HCT116 (cell line): ENCODE measurements at regions not wholly inside any gene's neighbourhood (a gene's known extent, or its start where the extent isn't known, plus 50 kb on each side); places are given as distances from the start of the nearest gene placed in this dataset.
"Not testable (repeated sequence)": the region's sequence is repeated elsewhere in the genome, so short reads cannot be mapped to it uniquely, and the experiment has no call there.

Experiments used
- ATAC-seq: fragments of 200-7000 bp; cut with Tn5 transposase; 2 replicates; pipeline ENCODE4 v1.9.1; 2020; ENCODE audit warnings: mild to moderate bottlenecking, moderate library complexity
- BruUV-seq: library from RNA; stranded (reverse); fragments of 400-500 nt; replicated peaks from 2 replicates; lab custom pipeline; 2021; lab: Mats Ljungman, UMichigan
- CTCF ChIA-PET: fragments of 300-600 bp; sonication (Branson Sonifier 250); formaldehyde crosslinking; loops from one replicate; lab custom pipeline; 2021; ENCODE audit warnings: antibody characterized with exemption; lab: Charles Lee
- POLR2A ChIA-PET: fragments of 300-600, 350-600 bp; sonication (Branson Sonifier 250); formaldehyde crosslinking; loops from one replicate; lab custom pipeline; 2021; ENCODE audit warnings: antibody characterized with exemption; lab: Charles Lee
- RAD21 ChIA-PET, 2 experiments: fragments of 300-600 bp; sonication (Branson Sonifier 250); formaldehyde crosslinking; loops; one replicate each; lab custom pipeline; 2023; ENCODE audit warnings: low total read pairs in 2 of 2; ENCODE audit not compliant: uncharacterized antibody in 2 of 2, unreplicated experiment in 2 of 2, low non-redundant PET in 1 of 2; lab: Charles Lee
- DNase-seq: peaks from one replicate; pipeline ENCODE4 v3.0.0-alpha.2; 2010; ENCODE audit warnings: low read depth, low spot score
- H2AFZ ChIP-seq: fragments of 200-600 bp; shearing (Covaris generic), sonication (generic); 2 replicates; pipeline ENCODE4 v1.6.1; 2017; ENCODE audit warnings: low read depth, mixed run types, mixed read lengths, antibody characterized with exemption, low read length; ENCODE audit not compliant: poor library complexity, severe bottlenecking
- H3K27ac ChIP-seq: 2 replicates; pipeline ENCODE4 v1.5.1; 2012; ENCODE audit warnings: low read depth, low read length
- H3K27me3 ChIP-seq: fragments of 200-600 bp; sonication (generic); 2 replicates; pipeline ENCODE4 v1.6.1; 2016; ENCODE audit warnings: mixed run types, low read length, mixed read lengths; ENCODE audit not compliant: insufficient read depth
- H3K36me3 ChIP-seq, 2 experiments: fragments of 200-500 bp in 1 of 2; fragments of 200-600 bp in 1 of 2; sonication (Bioruptor generic) in 1 of 2; sonication (generic) in 1 of 2; 2 replicates each; pipeline versions ENCODE4 v1.5.1 to v1.6.1; 2014 to 2016; ENCODE audit warnings: low read length in 2 of 2, inconsistent platforms in 1 of 2, mixed read lengths in 1 of 2, mixed run types in 1 of 2; ENCODE audit not compliant: insufficient read depth in 2 of 2, control insufficient read depth in 1 of 2
- H3K4me1 ChIP-seq, 2 experiments: fragments of 200-600 bp in 1 of 2; sonication (generic) in 1 of 2; 2 replicates each; pipeline versions ENCODE4 v1.5.1 to v1.6.1; 2012 to 2017; ENCODE audit warnings: low read length in 2 of 2, inconsistent platforms in 1 of 2, mild to moderate bottlenecking in 1 of 2, mixed read lengths in 1 of 2, mixed run types in 1 of 2, moderate library complexity in 1 of 2; ENCODE audit not compliant: insufficient read depth in 2 of 2, control insufficient read depth in 1 of 2
- H3K4me2 ChIP-seq: fragments of 200-600 bp; sonication (generic); 2 replicates; pipeline ENCODE4 v1.6.1; 2017; ENCODE audit warnings: mixed run types, low read length, mixed read lengths
- H3K4me3 ChIP-seq, 2 experiments: fragments of 200-600 bp in 1 of 2; sonication (generic) in 1 of 2; replicated peaks in 1 of 2; 2 replicates each; pipeline ENCODE4 v1.5.1; 2011 to 2016; ENCODE audit warnings: low read length in 2 of 2, control low read depth in 1 of 2, low read depth in 1 of 2, mild to moderate bottlenecking in 1 of 2, mixed read lengths in 1 of 2, mixed run types in 1 of 2
- H3K79me2 ChIP-seq: fragments of 200-600 bp; sonication (generic); 2 replicates; pipeline ENCODE4 v1.6.1; 2017; ENCODE audit warnings: mild to moderate bottlenecking, mixed run types, low read length, moderate library complexity, mixed read lengths; ENCODE audit not compliant: insufficient read depth
- H3K9ac ChIP-seq: fragments of 200-600 bp; sonication (generic); 2 replicates; pipeline ENCODE4 v1.6.1; 2016; ENCODE audit warnings: low read length, mixed read lengths
- H3K9me2 ChIP-seq: fragments of 200-600 bp; sonication (generic), shearing (Covaris generic); 2 replicates; pipeline ENCODE4 v1.6.1; 2017; ENCODE audit warnings: mixed run types, mild to moderate bottlenecking, moderate library complexity; ENCODE audit not compliant: insufficient read depth
- H3K9me3 ChIP-seq, 2 experiments: fragments of 200-500 bp in 1 of 2; fragments of 200-600 bp in 1 of 2; sonication (Bioruptor generic) in 1 of 2; sonication (generic) in 1 of 2; 2 replicates each; pipeline ENCODE4 v1.6.1; 2014 to 2017; ENCODE audit warnings: low read length in 2 of 2, mixed read lengths in 2 of 2, inconsistent platforms in 1 of 2, low read depth in 1 of 2, mild to moderate bottlenecking in 1 of 2, mixed run types in 1 of 2, moderate library complexity in 1 of 2; ENCODE audit not compliant: control insufficient read depth in 1 of 2, insufficient read depth in 1 of 2
- H4K20me1 ChIP-seq: fragments of 200-600 bp; sonication (generic), shearing (Covaris generic); 2 replicates; pipeline ENCODE4 v1.6.1; 2017; ENCODE audit warnings: mixed run types, mild to moderate bottlenecking, moderate library complexity; ENCODE audit not compliant: insufficient read depth
- CBX3 ChIP-seq: IDR thresholded peaks from 2 replicates; pipeline ENCODE4 v1.6.1; 2012; ENCODE audit warnings: low read depth
- CEBPB ChIP-seq: IDR thresholded peaks from 2 replicates; pipeline ENCODE4 v1.6.1; 2012; ENCODE audit warnings: low read depth
- EGR1 ChIP-seq: IDR thresholded peaks from 2 replicates; pipeline ENCODE4 v1.6.1; 2012; ENCODE audit warnings: low read depth
- ELF1 ChIP-seq: IDR thresholded peaks from 2 replicates; pipeline ENCODE4 v1.6.1; 2012; ENCODE audit warnings: low read depth, borderline replicate concordance
- EZH2 ChIP-seq: fragments of 200-600 bp; sonication (generic); IDR thresholded peaks from 2 replicates; pipeline ENCODE4 v1.6.1; 2017; ENCODE audit warnings: antibody characterized with exemption, mixed run types
- EZH2phosphoT487 ChIP-seq: fragments of 200-600 bp; IDR thresholded peaks from 2 replicates; pipeline ENCODE4 v1.6.1; 2018; ENCODE audit warnings: antibody characterized with exemption, borderline replicate concordance
- JUND ChIP-seq: IDR thresholded peaks from 2 replicates; pipeline ENCODE4 v1.6.1; 2012
- POLR2A ChIP-seq: IDR thresholded peaks from 2 replicates; pipeline ENCODE4 v1.7.0; 2011; ENCODE audit warnings: borderline replicate concordance; ENCODE audit not compliant: insufficient read depth, insufficient read length; ENCODE audit errors: extremely low read depth
- POLR2AphosphoS5 ChIP-seq: IDR thresholded peaks from 2 replicates; pipeline ENCODE4 v1.6.1; 2011; ENCODE audit warnings: mild to moderate bottlenecking, low read depth, low read length, moderate library complexity
- RAD21 ChIP-seq: IDR thresholded peaks from 2 replicates; pipeline ENCODE4 v1.6.1; 2012; ENCODE audit warnings: low read depth, mild to moderate bottlenecking
- SIN3A ChIP-seq: IDR thresholded peaks from 2 replicates; pipeline ENCODE4 v1.6.1; 2012; ENCODE audit warnings: low read depth
- SRF ChIP-seq: IDR thresholded peaks from 2 replicates; pipeline ENCODE4 v1.6.1; 2012; ENCODE audit warnings: low read depth
- TCF7L2 ChIP-seq: IDR thresholded peaks from 2 replicates; pipeline ENCODE4 v1.7.0; 2011; ENCODE audit warnings: borderline replicate concordance, inconsistent platforms; ENCODE audit not compliant: insufficient read depth, insufficient read length; ENCODE audit errors: extremely low read depth
- ZFX ChIP-seq: fragments of 450-650 bp; IDR thresholded peaks from 2 replicates; pipeline ENCODE4 v1.6.1; 2017
- intact Hi-C: fragments of 100-400 bp; cut with micrococcal nuclease; formaldehyde crosslinking; loops from 2 replicates; pipeline ENCODE4 v1.10.0; 2022
- TF ChIP-seq, protein P1 (sequence below): IDR thresholded peaks from 2 replicates; pipeline ENCODE4 v1.6.1; 2012
- TF ChIP-seq, protein P2 (sequence below): IDR thresholded peaks from 2 replicates; pipeline ENCODE4 v1.6.1; 2012
- TF ChIP-seq, protein P3 (sequence below): IDR thresholded peaks from 2 replicates; pipeline ENCODE4 v1.6.1; 2011; ENCODE audit warnings: mild to moderate bottlenecking, low read length, moderate library complexity; ENCODE audit not compliant: insufficient replicate concordance; ENCODE audit errors: extremely low read depth
- TF ChIP-seq, protein P4 (sequence below), 3 experiments: fragments of 200-600 bp in 1 of 3; sonication (generic) in 1 of 3; IDR thresholded peaks in 2 of 3; conservative IDR thresholded peaks in 1 of 3; 2 replicates each; pipeline ENCODE4 v1.5.1; 2012 to 2017; ENCODE audit warnings: low read depth in 2 of 3, low read length in 2 of 3, antibody characterized with exemption in 1 of 3, borderline replicate concordance in 1 of 3, control low read depth in 1 of 3, mild to moderate bottlenecking in 1 of 3, mixed read lengths in 1 of 3, mixed run types in 1 of 3, moderate library complexity in 1 of 3; ENCODE audit not compliant: insufficient read depth in 1 of 3

DNA sequence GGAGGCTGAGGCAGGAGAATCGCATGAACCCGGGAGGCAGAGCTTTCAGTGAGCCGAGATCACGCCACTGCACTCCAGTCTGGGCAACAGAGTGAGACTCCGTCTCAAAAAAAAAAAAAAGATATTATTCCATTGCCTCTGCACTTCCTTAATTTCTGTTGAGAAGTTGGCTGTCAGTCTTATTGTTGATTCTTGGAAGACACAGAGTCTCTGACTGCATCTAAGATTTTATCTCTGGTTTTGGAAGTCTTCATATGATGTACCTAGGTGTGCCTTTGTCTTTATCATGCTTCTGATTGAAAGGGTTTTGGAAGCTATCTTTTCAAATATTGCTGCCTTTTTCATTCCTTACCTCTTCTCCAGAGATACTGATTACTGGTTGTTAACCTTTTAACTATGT lies 160.4 kb downstream of the NPIPB11 start:
- H3K36me3 ChIP-seq, DNase-seq, ATAC-seq, H3K9me2 ChIP-seq, H2AFZ ChIP-seq, H3K79me2 ChIP-seq, H3K4me1 ChIP-seq, H3K9ac ChIP-seq, H3K9me3 ChIP-seq, H3K4me2 ChIP-seq, H3K27ac ChIP-seq, CTCF ChIA-PET, BruUV-seq, H4K20me1 ChIP-seq, intact Hi-C loops, H3K27me3 ChIP-seq, H3K4me3 ChIP-seq, POLR2A ChIA-PET, RAD21 ChIA-PET: not testable (repeated sequence)

DNA sequence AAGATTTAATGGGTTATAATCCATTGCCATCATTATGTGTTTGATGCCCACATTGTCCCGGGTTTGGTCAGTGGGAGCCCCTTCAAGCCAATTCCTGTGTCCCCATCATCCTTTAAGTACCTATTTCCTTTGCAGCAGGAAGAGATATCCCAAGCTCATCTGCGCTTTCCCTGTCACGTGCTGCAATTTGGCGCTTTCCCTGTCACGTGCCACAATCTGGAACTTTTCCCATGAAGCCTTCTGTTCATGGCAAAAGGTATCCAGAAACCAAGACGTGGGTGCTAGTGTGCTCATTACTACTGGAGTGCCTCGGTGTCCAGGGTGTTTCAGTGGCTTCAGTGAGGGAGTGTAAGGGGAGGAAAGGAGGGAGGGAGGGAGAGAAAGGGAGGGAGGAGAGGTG lies 168.5 kb downstream of the NPIPB11 start:
- Histone ChIP-seq H3K27ac (no peak overlapping the region), H3K27me3 (no peaks in the 10 kb centered on the region), H3K9me3 (no peaks in the 10 kb centered on the region), H3K79me2 (no peaks in the 10 kb centered on the region), H3K36me3 (no peaks in the 10 kb centered on the region), H3K4me3 (no peak overlapping the region), H3K9me2 (no peaks in the 10 kb centered on the region), H3K4me2 (no peak overlapping the region), H3K9ac (no peak overlapping the region), H3K4me1 (no peaks in the 10 kb centered on the region), H2AFZ (no peak overlapping the region), H4K20me1 (no peaks in the 10 kb centered on the region)
- ATAC-seq (no peak), DNase-seq (no peak)
- TF ChIP-seq, protein P1, sequence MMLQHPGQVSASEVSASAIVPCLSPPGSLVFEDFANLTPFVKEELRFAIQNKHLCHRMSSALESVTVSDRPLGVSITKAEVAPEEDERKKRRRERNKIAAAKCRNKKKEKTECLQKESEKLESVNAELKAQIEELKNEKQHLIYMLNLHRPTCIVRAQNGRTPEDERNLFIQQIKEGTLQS = no peak
- no peak for TF ChIP-seq ZFX
- TF ChIP-seq, protein P2, sequence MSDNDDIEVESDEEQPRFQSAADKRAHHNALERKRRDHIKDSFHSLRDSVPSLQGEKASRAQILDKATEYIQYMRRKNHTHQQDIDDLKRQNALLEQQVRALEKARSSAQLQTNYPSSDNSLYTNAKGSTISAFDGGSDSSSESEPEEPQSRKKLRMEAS = no peak
- TF ChIP-seq CEBPB = no peak
- TF ChIP-seq, protein P3, sequence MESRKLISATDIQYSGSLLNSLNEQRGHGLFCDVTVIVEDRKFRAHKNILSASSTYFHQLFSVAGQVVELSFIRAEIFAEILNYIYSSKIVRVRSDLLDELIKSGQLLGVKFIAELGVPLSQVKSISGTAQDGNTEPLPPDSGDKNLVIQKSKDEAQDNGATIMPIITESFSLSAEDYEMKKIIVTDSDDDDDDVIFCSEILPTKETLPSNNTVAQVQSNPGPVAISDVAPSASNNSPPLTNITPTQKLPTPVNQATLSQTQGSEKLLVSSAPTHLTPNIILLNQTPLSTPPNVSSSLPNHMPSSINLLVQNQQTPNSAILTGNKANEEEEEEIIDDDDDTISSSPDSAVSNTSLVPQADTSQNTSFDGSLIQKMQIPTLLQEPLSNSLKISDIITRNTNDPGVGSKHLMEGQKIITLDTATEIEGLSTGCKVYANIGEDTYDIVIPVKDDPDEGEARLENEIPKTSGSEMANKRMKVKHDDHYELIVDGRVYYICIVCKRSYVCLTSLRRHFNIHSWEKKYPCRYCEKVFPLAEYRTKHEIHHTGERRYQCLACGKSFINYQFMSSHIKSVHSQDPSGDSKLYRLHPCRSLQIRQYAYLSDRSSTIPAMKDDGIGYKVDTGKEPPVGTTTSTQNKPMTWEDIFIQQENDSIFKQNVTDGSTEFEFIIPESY = no peak
- TF ChIP-seq, protein P4, sequence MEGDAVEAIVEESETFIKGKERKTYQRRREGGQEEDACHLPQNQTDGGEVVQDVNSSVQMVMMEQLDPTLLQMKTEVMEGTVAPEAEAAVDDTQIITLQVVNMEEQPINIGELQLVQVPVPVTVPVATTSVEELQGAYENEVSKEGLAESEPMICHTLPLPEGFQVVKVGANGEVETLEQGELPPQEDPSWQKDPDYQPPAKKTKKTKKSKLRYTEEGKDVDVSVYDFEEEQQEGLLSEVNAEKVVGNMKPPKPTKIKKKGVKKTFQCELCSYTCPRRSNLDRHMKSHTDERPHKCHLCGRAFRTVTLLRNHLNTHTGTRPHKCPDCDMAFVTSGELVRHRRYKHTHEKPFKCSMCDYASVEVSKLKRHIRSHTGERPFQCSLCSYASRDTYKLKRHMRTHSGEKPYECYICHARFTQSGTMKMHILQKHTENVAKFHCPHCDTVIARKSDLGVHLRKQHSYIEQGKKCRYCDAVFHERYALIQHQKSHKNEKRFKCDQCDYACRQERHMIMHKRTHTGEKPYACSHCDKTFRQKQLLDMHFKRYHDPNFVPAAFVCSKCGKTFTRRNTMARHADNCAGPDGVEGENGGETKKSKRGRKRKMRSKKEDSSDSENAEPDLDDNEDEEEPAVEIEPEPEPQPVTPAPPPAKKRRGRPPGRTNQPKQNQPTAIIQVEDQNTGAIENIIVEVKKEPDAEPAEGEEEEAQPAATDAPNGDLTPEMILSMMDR (IDR thresholded peaks at IDR 0.05 in 2 of 3, conservative IDR thresholded peaks at IDR 0.05 in 1 of 3; ENCODE audit: borderline replicate concordance in 1 of 3, insufficient read depth in 1 of 3, low read depth in 2 of 3, low read length in 2 of 3) = no peak
- no peak for TF ChIP-seq CBX3
- TF ChIP-seq POLR2A = no peak
- no peak for TF ChIP-seq TCF7L2
- TF ChIP-seq EZH2phosphoT487 = no peak
- no peak for TF ChIP-seq SRF
- no peak for TF ChIP-seq EGR1
- TF ChIP-seq JUND = no peak
- TF ChIP-seq ELF1 = no peak
- no peak for TF ChIP-seq SIN3A
- TF ChIP-seq POLR2AphosphoS5 = no peak
- no peak for TF ChIP-seq EZH2
- TF ChIP-seq RAD21 = no peak
- CTCF ChIA-PET = no interaction called here
- intact Hi-C loops = no loop called here
- RAD21 ChIA-PET = no interaction called here
- no TSS peak for BruUV-seq
- POLR2A ChIA-PET = no interaction called here
